ENCODE measurements at regions not wholly inside any gene's neighbourhood (a gene's known extent, or its start where the extent isn't known, plus 50 kb on each side); places are given as distances from the start of the nearest gene placed in this dataset.
"Not testable (repeated sequence)": the region's sequence is repeated elsewhere in the genome, so short reads cannot be mapped to it uniquely, and the experiment has no call there.

GRCh38 chr6:91052473-91053450 is 465.9 kb upstream of the MAP3K7 start:
- TF ChIP-seq CTCF (IDR thresholded peaks at IDR 0.05); POLR2AphosphoS5 (IDR thresholded peaks at IDR 0.05; ENCODE audit: insufficient read depth in 1 of 2, low read depth in 1 of 2): not testable (repeated sequence)
